HG03558 (cell line): ENCODE measurements at regions not wholly inside any gene's neighbourhood (a gene's known extent, or its start where the extent isn't known, plus 50 kb on each side); places are given as distances from the start of the nearest gene placed in this dataset.

Experiments used
- ATAC-seq: cut with Tn5 transposase; IDR thresholded peaks from one replicate; pipeline ENCODE4 v1.9.1; 2021; ENCODE audit warnings: moderate number of reproducible peaks; ENCODE audit not compliant: unreplicated experiment; ENCODE audit errors: extremely low read depth

DNA sequence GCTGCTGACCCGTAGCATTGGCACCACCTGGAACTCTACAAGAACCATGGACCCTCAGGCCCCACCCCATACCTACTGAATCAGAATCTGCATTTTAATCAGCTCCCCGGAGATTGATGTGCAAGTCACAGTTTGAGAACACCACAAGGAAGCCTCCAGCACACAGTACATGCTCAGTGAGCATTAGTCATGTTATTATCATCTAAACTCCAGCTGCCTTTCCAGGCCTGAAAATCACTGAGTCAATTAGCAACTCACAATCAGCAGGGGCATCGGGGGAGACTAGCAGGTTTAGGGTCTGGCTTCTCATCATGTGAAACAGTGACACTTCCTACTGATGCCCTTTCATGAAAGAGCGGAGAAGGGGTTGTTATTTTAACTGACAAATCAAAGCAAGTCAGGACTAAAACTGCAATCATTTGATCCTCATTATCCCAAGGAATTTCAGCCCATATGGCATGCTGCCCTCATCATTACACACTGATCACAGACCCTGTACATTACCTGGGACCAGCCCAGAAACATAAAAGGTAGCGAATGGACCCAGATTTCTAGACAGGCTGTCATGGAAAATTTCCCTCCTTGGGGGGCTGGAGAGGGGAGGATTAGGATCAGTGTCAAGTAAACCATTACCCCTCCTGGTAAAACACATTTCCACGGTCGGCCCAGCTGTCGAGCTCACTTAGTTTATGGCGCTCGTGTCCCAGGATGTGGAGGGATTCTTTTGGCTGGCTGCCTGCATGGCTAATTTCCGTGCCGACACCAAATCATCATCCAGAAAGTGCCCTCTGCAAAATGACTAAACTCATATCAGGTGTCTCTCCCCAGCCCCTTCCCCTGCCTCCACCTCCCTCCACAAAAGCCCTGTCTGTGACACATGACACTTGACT, 122.8 kb downstream of the PRLHR start:
- ATAC-seq, result no peak

DNA sequence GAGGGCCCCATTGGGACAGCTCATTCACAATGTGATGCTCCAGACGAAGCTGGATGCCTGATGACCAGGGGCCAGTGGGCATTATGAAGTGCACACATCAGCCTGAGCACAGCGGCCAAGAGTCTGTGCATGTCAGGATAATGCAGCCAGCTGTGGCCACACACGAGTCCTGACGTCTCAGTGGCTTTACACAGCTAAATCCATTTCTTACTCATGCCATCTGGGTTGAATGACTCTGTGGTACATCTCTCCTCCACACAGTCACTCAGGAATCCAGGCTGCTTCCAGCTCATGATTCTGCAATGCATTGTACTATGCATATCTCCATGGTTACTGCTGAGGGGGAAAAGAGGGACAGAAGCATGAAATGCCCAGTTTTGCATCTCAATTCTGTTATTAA, 123.6 kb downstream of the PRLHR start:
- ATAC-seq, result no peak

- no peak for ATAC-seq
Observed at GRCh38 chr10:118470470-118470869, 125.0 kb downstream of the PRLHR start.

GRCh38 chr10:118467200-118467599, 125.1 kb upstream of the FAM204A start:
- no peak for ATAC-seq

DNA sequence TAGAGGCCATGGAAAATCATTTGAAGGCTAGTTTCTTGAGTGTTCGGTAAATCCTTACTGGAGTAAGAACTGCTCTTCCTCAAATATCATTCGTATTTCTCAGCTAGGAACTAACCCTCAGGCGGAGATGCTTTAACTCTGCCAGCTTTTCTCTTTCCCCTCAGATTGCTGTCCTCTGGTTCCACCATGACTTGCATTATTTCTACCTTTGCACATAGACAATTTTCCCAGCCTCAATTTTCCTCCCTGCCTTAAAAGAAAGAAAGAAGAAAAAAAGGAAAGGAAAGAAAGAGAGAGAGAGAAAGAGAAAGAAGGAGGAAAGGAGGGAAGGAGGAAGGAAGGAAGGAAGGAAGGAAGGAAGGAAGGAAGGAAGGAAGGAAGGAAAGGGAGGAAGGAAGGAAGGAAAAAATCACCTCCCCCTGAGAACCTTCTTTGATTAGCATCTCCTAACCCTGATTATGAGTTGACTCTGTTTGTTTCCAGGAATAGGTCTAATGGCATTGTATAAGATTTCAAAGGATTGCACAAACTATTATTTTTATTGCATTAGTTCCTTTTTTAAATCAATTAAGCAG, 123.3 kb upstream of the FAM204A start:
- no peak for ATAC-seq

GRCh38 chr10:118463740-118464139, 121.6 kb upstream of the FAM204A start:
- ATAC-seq, result no peak

DNA sequence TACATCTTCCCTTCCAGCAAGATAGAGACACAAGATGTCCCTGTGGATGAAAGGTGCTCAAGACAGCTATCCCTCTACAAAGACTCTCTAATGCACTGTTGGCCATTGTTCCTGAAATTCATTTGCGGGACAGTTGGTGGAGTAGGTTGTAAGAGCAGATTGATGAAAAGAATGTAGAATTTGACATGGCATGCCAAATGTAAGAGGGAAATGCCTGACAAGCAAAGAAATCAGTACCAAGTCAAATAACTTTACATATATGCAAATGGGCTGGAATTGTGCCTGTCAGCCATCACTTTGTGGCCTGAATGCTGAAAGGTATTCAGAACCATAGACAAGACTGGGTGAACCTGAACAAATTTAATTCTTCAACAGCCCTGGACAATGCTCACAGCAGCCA, 120.3 kb upstream of the FAM204A start:
- no peak for ATAC-seq

- peak; percentile 73 for ATAC-seq
Observed at GRCh38 chr10:118459642-118460193, 117.6 kb upstream of the FAM204A start.

GRCh38 chr10:118458957-118459641, 117.0 kb upstream of the FAM204A start:
- no peak for ATAC-seq

- ATAC-seq, result no peak
Observed at GRCh38 chr10:118457824-118458428, 115.8 kb upstream of the FAM204A start.

- no peak for ATAC-seq
Observed at GRCh38 chr10:118455181-118455695, 113.1 kb upstream of the FAM204A start.

DNA sequence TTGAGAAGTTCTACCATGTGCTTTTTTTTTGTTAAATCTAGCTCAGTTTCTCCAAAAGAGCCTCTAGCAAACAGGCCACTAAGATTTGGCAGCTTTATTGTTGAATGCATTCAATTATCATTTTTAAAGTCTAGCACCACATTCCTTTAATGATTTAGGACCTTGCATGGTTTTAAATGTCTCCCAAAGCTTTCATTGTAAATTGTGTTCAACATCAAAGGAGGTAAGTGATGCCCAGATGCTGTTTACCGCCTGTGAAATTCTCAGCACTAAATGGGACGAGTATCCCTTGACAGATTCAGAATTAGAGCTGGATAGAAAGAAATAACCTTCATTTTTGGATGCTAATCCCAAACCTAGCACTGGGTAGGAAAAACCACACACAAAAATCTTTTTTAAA, 112.1 kb upstream of the FAM204A start:
- ATAC-seq, result no peak

- no peak for ATAC-seq
Observed at GRCh38 chr10:118452098-118452497, 110.0 kb upstream of the FAM204A start.

- no peak for ATAC-seq
Observed at GRCh38 chr10:118449521-118449920, 107.4 kb upstream of the FAM204A start.

DNA sequence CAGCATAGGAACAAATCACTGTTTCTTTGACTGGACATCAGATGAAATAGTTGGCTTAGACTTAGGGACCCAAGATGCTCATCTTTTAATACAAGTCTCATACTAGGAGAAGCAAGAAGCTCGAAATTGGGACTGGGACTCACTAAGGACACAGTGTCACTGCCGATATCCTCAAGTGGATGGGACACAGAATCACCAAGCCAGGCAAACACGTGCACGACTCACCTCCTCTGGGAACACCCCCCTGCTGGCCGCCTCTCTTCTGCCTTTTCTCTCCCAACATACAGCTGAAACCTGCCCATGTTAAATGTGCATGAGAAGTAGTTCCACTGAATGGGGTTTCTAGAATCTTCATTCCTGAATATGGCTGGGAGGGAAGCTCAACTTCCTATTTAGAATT, 106.6 kb upstream of the FAM204A start:
- no peak for ATAC-seq

GRCh38 chr10:118447478-118448270, 105.5 kb upstream of the FAM204A start:
- ATAC-seq, result no peak

DNA sequence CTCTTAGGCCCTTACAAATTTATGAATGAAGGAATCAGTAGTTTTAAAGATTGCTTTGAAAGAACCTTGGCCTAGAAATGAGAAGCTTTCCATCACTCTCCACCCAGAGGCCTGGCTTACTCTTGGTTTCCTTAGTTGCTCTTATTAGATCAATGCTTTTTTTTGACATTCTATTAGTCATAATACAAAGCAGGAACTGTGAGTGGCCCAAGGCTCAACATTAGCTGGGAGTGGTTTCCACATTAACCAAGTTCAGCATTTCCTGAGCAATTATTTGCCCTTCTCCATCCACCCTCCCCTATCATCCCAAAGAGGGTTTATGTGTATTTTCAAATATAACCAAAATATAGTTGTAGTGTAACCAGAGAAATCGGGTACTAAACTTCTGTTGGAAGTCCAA, 103.4 kb upstream of the FAM204A start:
- no peak for ATAC-seq

DNA sequence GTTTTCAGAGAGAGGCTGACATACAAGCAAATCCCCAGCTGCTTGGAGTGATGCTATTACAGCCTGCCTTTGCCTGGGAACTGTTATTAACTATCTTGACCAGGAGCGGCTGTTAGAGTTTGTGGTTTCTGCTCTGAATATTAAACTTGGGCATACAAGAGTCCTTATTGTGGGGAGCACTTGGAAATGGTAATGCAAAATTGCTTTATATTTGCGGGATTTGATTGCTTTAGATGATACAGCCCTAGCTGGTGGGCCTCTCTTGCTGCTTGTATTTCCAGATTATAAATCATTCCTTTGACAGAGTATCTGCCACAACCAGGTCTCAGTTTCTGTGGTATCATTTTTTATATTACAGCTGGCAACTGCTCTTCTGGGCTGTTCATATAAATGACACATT, 101.9 kb upstream of the FAM204A start:
- ATAC-seq, result no peak

DNA sequence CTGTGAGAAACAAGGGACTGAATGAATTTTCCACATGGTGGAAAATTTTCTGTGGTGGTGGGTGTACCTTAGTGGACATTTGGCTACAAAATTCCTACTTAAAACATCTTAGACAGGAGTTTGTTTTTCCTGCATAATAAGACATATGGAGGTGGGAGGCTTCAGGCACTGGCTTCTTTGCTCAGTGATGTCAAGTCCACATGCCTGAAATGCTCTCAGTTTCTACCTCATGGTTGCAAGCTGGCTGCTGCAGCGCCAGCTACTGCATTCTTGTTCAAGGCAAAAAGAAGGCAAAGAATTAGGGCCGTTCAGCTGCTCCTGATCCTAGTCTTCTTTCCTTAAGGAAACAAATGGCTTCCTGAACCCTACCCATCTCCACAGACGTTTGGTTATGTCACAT, 99.9 kb upstream of the FAM204A start:
- ATAC-seq, result no peak

DNA sequence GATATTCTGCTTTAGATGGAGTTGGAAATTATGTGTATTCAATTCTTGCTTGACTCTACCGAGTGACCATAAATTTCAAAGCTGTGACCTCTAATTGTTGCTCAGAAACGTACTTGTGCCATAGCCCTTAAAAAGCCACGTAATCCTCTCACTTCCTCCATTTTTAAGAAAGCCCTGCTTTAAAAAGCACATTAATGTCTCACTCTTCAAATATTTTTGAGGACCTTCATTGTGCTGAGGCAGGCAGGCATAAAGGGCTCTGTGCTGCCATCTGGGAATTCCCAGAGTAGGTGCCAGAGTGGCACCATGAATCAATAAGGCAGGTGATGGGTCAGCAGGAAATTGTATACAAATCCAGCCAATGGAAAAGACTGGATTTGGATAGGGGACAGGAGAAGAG, 97.7 kb upstream of the FAM204A start:
- ATAC-seq, result no peak
